ENCODE measurements at regions not wholly inside any gene's neighbourhood (a gene's known extent, or its start where the extent isn't known, plus 50 kb on each side); places are given as distances from the start of the nearest gene placed in this dataset.

GRCh38 chr13:110028838-110029621 lies 242.6 kb upstream of the IRS2 start:
- H3K4me3 Mint-ChIP-seq (ENCODE audit: low read depth, unreplicated experiment), result no peak overlapping the region
- no TSS peak for BruUV-seq (replicated peaks)

GRCh38 chr13:110028311-110028710 lies 241.9 kb upstream of the IRS2 start:
- no peaks in the 10 kb centered on the region for H3K27me3 Mint-ChIP-seq (ENCODE audit: unreplicated experiment)
- no peak for DNase-seq
- CTCF ChIA-PET, result no interaction called here
- no peaks in the 10 kb centered on the region for H3K36me3 Mint-ChIP-seq (ENCODE audit: insufficient read depth, unreplicated experiment)
- no peak for TF ChIP-seq CTCF (IDR thresholded peaks at IDR 0.05; ENCODE audit: unreplicated experiment)
- H3K4me3 Mint-ChIP-seq (ENCODE audit: low read depth, unreplicated experiment), result no peak overlapping the region
- H3K27ac Mint-ChIP-seq (ENCODE audit: unreplicated experiment), result no peak overlapping the region
- no TSS peak for BruUV-seq (replicated peaks)
- no peaks in the 10 kb centered on the region for H3K9me3 Mint-ChIP-seq (ENCODE audit: low read depth, unreplicated experiment)
- no peaks in the 10 kb centered on the region for H3K4me1 Mint-ChIP-seq (ENCODE audit: low read depth, unreplicated experiment)
- intact Hi-C loops (cut with micrococcal nuclease; ENCODE audit: unreplicated experiment), result no loop called here

More at GRCh38 chr13:110028838-110029621, 242.6 kb upstream of the IRS2 start:
- intact Hi-C loops (cut with micrococcal nuclease; ENCODE audit: unreplicated experiment), result no loop called here
- CTCF ChIA-PET, result no interaction called here
- Mint-ChIP-seq H3K4me1 (ENCODE audit: low read depth, unreplicated experiment) (no peaks in the 10 kb centered on the region), H3K9me3 (ENCODE audit: low read depth, unreplicated experiment) (no peaks in the 10 kb centered on the region), H3K27ac (ENCODE audit: unreplicated experiment) (no peak overlapping the region), H3K36me3 (ENCODE audit: insufficient read depth, unreplicated experiment) (no peaks in the 10 kb centered on the region), H3K27me3 (ENCODE audit: unreplicated experiment) (no peaks in the 10 kb centered on the region)
- DNase-seq, result no peak
- TF ChIP-seq CTCF (IDR thresholded peaks at IDR 0.05; ENCODE audit: unreplicated experiment), result no peak

- DNase-seq, result no peak
- Mint-ChIP-seq H3K4me1 (ENCODE audit: low read depth, unreplicated experiment) (no peaks in the 10 kb centered on the region), H3K36me3 (ENCODE audit: insufficient read depth, unreplicated experiment) (no peaks in the 10 kb centered on the region), H3K4me3 (ENCODE audit: low read depth, unreplicated experiment) (no peak overlapping the region), H3K9me3 (ENCODE audit: low read depth, unreplicated experiment) (no peaks in the 10 kb centered on the region), H3K27me3 (ENCODE audit: unreplicated experiment) (no peaks in the 10 kb centered on the region), H3K27ac (ENCODE audit: unreplicated experiment) (no peak overlapping the region)
- no peak for TF ChIP-seq CTCF (IDR thresholded peaks at IDR 0.05; ENCODE audit: unreplicated experiment)
- intact Hi-C loops (cut with micrococcal nuclease; ENCODE audit: unreplicated experiment), result no loop called here
- BruUV-seq (replicated peaks), result no TSS peak
- CTCF ChIA-PET, result no interaction called here
Measured at GRCh38 chr13:110027470-110028240, 241.3 kb upstream of the IRS2 start.

GRCh38 chr13:110024645-110024980 lies 238.2 kb upstream of the IRS2 start:
- BruUV-seq (replicated peaks), result no TSS peak
- CTCF ChIA-PET, result no interaction called here

More at GRCh38 chr13:110024645-110024980, 238.2 kb upstream of the IRS2 start:
- no peaks in the 10 kb centered on the region for H3K36me3 Mint-ChIP-seq (ENCODE audit: insufficient read depth, unreplicated experiment)
- H3K4me1 Mint-ChIP-seq (ENCODE audit: low read depth, unreplicated experiment), result no peaks in the 10 kb centered on the region
- no peak overlapping the region for H3K27ac Mint-ChIP-seq (ENCODE audit: unreplicated experiment)
- H3K9me3 Mint-ChIP-seq (ENCODE audit: low read depth, unreplicated experiment), result no peaks in the 10 kb centered on the region
- intact Hi-C loops (cut with micrococcal nuclease; ENCODE audit: unreplicated experiment), result no loop called here
- no peak for DNase-seq
- no peak overlapping the region for H3K4me3 Mint-ChIP-seq (ENCODE audit: low read depth, unreplicated experiment)
- H3K27me3 Mint-ChIP-seq (ENCODE audit: unreplicated experiment), result no peaks in the 10 kb centered on the region
- no peak for TF ChIP-seq CTCF (IDR thresholded peaks at IDR 0.05; ENCODE audit: unreplicated experiment)

All from Calu3 (cell line).